ENCODE measurements at regions not wholly inside any gene's neighbourhood (a gene's known extent, or its start where the extent isn't known, plus 50 kb on each side); places are given as distances from the start of the nearest gene placed in this dataset.

DNA sequence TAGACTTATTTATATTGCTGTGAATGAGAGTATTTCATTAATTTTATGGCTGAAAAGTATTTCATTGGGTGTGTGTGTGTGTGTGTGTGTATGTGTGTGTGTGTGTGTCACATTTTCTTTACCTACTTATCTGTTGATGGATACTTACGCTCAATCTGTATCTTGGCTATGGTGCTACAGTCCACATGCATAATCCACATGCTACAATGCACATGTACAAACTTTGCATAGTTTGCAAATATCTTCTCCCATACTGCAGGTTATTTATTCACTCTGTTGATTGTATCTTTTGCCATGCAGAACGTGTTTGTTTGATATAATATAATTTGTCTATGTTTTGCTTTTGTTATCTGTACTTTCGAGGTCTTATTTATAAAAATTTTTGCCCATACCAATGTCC lies 167.8 kb downstream of the RAB28 start:
- no peak for DNase-seq

DNA sequence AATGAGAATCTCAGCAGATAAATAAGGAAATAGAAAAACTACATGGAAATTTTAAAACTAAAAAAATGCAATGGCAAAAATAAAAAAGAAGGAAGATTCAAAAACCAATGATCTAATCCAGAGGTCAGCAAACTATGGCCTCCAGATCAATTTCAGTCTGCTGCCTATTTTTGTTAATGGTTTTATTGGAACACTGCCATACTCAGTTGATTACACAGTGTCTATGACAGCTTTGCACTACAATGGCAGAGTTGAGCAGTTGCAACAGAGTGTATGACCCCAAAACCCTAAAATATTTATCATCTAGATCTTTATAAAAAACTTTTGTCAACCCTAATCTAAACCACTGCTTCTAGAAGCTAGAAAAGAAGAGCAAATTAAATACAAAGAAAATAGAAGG lies 170.3 kb downstream of the RAB28 start:
- DNase-seq: no peak

DNA sequence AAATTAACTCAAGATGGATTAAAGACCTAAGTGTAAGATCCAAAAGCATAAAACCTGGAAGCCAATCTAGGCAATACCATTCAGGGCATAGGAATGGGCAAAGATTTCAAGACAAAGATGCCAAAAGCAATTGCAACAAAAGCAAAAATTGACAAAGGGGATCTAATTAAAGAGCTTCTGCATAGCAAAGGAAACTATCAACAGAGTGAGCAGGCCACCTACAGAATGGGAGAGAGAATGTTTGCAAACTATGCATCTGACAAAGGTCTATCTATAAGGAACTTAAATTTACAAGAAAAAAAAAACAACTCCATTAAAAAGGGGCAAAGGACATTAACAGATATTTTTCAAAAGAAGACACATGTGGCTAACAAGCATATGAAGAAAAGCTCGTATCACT lies 171.9 kb downstream of the RAB28 start:
- DNase-seq: no peak

DNA sequence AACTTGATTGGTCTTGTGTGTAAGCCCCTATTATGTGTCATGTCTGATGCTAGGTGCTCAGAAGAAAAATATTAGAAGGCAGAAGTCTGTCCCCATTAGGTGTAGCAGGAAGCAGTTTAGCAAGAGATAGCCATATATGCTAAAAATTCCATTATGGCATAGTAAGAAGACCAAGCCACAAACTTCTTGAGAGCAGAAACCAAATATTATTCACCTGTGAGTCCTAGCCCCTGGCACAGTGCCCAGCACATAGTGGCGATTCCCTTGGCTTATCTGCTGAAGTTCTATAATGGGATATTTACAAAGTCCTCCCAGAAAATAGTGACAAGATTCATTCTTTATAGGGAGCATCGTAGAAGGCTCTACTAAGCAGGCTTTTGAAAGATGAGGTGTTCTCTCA lies 174.4 kb downstream of the RAB28 start:
- no peak for DNase-seq

DNA sequence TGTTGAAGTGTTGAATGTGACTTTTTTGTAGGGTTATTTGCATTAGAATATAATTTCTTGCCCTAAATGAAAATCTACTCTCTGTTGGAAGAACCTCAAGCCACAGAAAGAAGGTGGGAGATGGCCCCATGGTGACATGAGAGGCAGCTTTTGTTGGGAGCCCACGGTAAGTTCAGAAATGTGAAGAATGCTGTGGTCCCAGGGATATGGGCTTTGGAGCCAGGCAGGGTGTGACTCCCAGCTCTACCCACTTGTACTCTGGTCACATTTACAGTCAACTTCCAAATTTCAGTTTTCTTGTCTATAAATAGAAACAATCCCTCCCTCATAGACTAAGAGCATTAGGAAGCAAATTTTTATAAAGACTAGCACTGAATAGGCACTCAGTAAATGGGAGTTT lies 177.8 kb downstream of the RAB28 start:
- no peak for DNase-seq

DNA sequence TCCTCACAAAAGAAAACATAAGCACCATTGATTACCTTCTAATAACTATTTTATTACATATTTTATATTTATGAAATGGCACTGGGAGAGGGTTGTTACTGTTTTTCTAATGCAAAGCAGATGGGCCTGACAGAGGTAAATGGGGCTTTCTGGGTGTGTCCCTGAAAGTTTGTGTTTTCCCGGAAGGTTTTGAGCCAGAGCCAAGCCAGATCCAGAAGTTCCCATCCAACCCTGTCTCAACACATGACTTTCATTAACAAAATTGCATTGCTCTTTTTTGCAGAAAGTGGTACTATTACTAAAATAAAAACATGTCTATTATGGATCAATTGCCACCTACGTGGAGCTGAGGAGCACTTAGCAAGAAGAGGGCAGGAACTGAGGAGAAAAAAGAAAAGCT lies 181.3 kb downstream of the RAB28 start:
- no peak for DNase-seq

DNA sequence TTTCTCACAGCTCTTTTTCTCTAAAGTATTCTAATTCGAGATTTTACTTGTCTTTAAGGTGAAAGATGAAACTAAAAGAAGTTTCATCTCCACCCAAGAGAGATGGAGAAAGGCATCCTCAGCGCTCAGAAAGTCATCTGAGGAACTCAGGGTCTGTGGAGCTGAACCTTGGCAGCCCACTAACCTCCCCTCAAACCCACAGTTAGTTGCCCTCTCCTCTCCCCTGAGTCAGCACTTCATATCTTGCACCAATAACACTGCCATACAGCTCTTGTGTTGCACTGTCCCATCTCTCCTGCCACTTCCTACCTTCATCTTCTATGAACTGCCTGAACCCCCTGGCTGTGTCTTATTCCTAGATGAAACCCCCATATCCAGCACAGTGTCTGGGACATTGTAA lies 184.8 kb downstream of the RAB28 start:
- DNase-seq: no peak

DNA sequence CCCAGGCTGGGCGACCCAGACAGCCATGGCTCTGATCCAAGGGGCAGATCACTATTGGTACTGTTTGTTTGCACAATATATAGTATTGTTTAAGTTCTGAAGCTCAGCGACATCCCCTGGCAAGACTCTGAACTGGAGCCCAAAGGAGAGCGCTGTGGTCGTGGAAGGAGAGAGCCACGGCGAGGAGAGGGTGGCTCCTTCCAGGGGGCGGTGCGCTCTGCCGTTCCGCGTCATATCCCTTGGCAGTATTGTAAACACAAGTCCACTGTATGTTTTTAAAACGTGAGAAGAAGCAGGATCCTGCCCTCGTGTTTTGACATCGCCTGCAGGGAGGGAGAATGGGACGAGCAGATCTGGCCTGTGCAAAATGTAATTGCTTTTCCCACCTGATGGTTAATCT lies 185.5 kb downstream of the RAB28 start:
- no peak for DNase-seq

DNA sequence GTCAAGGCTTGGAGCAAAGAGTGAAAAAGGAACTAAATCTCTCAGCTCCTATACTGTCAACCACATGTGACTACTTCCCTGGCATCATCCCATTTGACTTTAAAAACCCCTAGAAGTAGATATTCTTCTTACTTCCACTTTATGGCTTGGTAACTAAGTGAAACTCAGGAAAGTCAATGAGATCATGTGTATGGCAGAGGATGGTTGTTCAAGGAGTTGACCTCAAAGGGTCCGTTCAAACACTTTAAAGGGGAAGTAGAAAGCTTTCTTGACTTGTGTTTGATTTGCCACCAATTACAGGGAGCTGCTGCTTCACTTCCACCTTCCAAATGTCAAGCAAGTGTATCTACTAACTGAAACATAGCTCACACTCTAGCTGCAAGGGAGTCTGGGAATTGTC lies 187.2 kb downstream of the RAB28 start:
- DNase-seq: peak; percentile 23

DNA sequence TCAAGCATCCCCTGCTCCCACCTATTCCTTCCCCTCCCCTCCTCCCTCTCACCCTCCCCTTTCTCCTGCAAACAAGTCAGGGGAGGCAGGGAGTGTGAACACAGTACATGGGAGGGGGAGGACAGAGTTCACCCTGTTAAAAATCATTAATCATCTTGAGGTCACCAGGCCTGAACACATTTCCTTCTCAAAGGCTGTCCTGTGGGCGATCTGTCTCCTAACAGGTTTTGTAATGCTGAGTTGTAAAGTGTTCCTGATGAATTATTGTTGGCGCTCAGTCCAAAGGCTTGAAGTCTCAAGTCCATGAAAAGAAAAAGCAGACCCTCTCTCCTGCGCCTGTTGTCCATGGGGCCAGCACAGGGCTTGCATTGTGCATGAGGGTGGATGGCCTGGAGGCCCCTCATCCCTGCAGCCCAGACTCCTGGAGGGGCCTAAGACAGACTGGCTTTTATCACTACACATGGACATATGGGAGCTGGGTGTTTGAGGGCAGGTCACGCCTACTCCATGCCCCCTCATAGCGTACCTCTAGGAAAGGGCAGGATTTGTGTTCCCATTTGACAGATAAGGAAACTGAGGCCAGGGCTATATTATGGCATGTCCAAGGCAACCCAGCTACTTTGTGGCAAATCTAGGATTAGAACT lies 189.1 kb downstream of the RAB28 start:
- no peak for DNase-seq

DNA sequence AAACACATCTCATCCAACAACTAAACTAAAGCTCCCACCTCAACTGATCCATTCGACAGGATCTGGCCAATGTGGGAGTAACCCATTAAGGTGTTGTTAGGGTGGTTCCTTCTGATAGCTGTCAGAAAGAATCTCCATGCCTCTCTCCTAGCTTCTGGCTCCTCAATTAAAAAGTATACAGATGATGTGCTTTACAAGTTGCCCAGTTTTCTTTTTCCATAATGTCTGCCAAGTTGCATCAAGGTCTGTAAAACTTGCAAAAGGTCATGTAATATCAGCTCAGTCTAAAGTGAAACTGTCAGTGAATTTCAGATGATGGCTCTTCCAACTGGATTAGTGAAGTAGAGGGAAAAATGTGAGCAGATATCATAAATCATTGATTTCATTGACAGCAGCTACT lies 191.8 kb downstream of the RAB28 start:
- DNase-seq: no peak

DNA sequence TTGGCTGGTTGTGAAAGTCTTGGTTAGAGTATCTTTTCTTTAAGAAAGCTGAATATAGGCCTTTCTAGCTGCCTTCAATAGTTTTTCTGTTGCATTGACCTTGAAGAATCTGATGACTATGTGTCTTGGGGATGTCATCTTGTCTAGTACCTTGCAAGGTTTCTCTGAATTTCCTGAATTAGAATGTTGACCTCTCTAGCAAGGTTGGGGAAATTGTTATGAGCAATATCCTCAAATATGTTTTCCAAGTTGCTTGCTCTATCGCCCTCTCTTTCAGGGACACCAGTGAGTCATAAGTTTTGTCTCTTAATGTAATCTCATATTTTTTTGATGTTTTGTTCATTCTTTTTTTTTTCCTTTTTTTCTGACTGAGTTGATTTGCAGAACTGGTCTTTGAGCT lies 194.7 kb downstream of the RAB28 start:
- no peak for DNase-seq

DNA sequence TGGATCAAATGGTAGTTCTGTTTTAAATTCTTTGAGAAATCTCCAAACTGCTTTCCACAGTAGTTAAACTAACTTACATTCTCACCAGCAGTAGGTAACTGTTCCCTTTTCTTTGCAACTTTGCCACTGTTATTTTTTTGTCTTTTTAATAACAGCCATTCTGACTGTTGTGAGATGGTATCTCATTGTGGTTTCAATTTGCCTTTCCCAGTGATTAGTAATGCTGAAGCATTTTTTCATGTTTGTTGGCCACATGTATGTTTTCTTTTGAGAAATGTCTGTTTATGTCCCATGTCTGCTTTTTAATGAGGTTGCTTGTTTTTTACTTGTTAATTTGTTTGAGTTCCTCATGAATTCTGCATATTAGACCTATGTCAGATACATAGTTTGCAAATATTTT lies 198.8 kb downstream of the RAB28 start:
- DNase-seq: no peak

DNA sequence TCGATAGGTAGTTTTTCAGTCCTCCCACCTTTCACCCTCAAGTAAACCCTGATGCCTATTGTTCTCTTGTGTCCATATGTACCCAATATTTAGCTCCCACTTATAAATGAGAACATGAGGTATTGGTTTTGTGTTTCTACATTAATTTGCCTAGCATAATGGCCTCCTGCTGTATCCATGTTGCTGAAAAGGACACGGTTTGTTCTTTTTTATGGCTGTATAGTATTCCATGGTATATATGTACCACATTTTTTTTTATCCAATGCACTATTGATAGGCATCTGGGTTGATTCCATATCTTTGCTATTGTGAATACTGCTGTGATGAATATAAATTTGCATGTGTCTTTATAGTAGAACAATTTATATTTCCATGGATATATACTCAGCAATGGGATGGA lies 199.2 kb downstream of the RAB28 start:
- DNase-seq: no peak

DNA sequence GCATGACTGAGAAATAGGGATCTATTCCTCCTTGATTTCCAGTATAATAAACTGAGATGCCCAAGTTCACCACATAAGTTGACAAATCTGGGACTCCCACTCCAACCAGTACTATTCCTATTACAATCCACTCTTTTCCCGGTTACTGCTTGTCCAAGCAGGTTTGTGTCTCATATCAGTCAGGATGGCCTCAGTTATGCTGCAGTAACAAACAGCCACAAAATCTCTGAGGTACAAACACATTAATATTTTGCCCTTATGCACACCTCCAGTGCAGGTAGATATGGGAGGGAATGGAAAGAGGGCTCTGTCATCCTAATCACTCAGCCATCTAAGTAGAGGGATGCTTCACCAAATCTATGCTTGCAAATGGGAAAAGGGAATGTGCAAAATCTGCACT lies 207.8 kb downstream of the RAB28 start:
- no peak for DNase-seq

DNA sequence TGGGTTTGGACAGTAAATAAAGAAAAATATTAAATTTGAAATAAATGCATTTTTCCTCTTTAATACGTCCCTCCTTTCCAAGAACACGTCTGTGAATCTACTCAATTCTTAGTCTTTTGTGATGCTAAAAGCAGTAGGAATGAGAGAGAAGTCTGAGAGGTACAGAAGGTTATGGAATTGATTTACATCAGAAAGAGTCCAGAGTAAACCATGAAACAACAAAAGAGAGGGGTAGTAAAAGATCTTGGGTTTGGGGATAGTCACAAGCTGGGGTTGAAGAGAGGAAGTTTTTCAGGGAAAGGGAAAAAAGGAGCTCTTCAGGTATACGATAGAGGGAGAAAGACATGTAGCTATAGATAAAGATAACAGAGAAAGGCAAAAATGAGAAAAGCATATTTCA lies 215.4 kb downstream of the RAB28 start:
- no peak for DNase-seq

DNA sequence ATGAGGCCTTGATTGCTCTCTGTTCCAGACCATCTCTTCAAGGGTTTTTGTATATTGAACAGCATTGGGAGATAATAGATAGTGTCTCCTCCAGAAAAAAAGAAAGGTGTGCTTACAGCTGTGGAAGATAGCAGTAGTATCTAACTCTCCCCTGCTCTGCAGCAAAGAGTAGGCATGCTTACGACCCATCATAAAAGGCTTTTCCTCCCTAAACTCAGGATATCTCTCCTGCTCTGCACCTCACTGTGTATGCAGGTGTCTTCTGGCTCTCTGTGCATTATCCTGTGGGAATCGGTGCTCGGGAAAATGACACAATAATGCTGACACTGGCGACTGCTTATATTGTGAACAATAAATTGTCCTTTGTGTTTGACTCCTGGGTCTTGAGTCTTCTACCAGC lies 216.0 kb downstream of the RAB28 start:
- no peak for DNase-seq

DNA sequence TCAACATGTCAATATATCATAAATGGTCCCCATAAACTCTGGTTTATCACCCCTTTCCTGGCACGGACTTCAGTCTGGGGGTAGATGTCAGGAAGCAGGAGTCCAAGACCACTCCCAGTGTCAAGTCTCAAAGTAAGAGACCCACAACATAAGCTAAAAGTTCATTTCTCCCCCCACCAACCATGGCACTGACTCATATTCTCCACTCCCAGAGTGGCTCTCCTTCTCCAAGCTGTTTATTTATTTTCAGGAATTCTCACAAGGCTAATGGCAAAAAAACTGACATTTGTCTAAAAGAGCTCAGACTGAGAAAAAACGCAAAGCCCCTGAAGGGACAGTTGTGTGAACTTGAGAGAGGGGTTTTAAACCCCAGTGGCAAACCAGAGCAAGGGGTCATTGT lies 217.0 kb downstream of the RAB28 start:
- no peak for DNase-seq

DNA sequence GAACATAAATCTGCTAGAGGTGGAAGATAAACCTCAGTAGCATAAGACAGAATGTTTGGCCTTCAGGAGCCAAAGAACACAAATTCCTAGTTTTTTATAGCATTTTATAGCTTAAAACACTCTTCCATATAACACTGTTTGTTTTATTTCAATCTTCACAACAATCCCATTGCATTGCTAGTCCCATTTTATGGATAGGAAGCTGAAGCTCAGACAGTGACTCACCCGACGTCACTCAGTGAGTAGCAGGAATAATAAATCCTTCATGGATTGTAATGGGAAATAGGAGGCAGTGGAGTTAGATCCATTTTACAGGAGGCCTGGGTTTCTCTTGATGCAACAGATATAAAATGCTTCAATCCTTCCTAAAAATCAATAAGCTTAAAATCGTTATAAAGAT lies 217.5 kb downstream of the RAB28 start:
- no peak for DNase-seq

DNA sequence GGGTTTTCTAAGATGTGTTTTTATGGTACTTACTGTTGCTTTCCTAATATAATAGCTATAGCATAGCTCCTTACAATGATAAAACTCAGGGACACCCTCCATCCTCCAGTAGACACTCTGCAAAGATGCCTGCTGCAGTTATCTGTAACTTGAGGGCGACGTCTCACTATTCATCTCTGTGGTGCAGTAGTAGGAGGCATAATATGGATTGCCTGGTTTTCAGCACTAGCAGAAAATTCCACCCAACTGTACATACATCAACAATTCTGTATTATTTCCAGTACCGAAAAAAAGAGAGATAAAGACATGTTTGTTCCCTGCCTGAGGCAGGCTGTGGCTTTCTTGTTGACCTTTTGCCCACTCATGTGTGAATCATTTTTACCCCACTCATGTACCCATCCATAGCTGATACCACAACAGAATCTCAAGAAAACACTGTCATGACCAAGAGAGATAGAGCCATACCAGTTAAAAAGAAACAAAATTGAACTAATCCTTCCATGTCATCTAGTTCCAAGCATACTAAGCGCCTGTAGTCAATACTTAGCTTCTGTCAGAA lies 220.1 kb downstream of the RAB28 start:
- peak; percentile 3 for DNase-seq

DNA sequence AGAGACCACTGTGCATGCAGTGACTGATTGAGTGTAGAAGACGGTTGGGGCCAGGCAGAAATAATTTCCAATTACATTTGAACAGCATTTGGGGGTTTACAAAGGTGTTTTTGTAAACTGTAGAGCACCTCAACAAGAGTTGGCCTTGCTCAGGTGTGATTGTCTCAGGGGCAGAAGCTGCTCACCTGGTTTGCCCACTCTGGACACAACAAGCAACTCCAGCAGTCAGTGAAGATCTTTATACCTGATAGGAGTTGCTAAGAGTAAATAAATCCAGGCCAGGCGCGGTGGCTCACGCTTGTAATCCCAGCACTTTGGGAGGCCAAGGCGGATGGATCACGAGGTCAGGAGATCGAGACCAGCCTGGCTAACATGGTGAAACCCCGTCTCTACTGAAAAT lies 221.3 kb downstream of the RAB28 start:
- no peak for DNase-seq

DNA sequence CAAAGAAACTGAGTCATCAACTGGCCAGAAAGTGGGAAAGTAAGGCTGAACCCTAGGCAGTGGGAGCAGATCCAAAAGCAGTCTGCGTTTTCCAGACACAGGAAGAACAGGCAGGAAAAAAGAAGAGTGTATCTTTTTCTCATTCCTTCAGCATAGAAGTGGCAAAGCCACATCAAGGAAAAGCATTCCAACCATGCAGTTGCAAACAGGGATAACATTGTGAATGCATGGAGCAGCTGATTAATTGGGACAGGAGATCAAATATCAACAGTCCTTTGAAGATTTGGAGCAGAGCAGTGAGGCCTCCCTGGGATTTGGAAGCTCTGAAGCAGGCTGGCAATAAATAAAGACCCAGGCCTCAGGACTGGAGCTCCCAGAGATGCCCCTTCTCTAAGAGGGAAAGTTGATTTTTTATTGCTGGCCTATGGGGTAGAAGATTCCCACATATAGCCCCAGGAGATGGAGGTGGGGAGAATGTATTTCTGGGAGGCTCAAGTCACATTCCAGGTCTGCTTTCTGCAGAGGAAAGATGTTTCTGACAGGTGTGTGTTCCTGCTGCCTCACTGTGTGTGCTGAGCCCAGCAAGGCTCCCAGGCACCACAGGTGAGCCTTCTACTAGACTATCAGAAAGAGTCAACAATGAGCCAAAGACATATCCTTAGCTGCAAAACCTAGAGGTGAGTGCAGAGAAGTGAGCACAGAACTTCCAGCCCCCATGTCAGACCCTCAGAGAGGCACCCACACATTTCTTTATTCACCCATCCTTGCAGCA lies 222.5 kb downstream of the RAB28 start:
- no peak for DNase-seq

DNA sequence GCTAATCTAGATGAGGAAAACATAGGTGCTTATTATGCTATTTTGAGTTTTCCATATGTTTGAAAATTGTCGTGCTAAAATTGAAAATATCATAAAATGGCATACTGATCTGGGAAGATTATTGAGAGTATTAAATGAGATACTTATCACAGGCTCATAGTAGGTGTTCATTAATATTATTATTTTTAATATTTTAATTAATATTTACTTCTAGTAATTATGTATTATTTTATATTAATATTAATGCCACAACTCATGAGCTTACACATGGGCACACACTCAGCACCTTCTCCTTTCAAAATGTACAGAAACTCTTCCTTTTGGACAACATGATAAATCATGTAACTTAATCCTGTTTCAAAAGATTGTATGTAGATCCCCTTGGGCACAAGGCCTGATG lies 223.6 kb downstream of the RAB28 start:
- no peak for DNase-seq

DNA sequence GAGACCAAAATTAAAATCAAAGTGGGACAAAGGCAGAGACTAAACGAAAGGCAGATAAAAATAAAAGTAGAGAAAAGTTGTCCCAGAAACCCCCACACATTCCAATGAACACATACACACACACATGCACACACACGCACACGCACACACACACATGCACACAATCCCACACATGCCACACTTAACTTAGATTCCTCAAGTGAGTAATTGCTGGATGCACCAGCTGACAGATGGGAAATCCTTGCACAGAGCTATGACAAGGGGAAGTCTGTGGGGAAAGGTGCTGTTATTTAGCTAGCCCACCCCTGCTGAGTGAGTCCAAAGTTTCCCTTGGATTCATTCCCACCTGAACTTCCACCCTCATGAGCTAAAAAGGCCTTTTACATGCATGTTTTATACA lies 233.9 kb downstream of the RAB28 start:
- DNase-seq: no peak

Data from OCI-M1 (cell line).